KBM-7 (cell line): ENCODE measurements at regions not wholly inside any gene's neighbourhood (a gene's known extent, or its start where the extent isn't known, plus 50 kb on each side); places are given as distances from the start of the nearest gene placed in this dataset.
A peak's percentile ranks its signal among the peaks of the same experiment; 100 is the strongest.

ENCODE experiments used
- DNase-seq: peaks from one replicate; pipeline ENCODE4 v3.0.0-alpha.2; 2015
- in situ Hi-C: fragments of 300-500 bp; cut with MboI; formaldehyde crosslinking; loops from 2 replicates; pipeline ENCODE4 v1.14.3; 2020; ENCODE audit warnings: low sequenced_read_pairs, low pct_unique_long_range_greater_than_20kb, mixed read lengths

DNA sequence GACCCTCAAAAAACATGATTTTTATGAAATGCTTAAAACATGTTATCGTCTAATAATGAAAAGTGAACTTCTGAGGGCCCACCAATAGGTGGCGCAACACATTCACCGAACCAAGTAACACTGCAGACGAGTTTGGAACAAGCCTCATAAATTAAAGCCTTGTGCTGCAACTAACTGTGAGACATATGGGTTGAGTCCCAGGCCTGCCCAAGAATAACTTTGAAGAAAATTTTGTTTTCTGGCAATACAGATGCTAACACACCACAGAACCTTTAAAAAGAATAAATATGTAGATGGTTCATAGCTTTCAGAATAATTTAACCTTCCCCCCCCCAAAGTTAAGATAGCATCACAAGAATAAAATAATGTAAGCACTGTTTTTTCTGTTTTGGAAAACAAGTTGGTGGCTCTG, 285.9 kb downstream of the RNF144A start:
- in situ Hi-C loops = no loop called here

DNA sequence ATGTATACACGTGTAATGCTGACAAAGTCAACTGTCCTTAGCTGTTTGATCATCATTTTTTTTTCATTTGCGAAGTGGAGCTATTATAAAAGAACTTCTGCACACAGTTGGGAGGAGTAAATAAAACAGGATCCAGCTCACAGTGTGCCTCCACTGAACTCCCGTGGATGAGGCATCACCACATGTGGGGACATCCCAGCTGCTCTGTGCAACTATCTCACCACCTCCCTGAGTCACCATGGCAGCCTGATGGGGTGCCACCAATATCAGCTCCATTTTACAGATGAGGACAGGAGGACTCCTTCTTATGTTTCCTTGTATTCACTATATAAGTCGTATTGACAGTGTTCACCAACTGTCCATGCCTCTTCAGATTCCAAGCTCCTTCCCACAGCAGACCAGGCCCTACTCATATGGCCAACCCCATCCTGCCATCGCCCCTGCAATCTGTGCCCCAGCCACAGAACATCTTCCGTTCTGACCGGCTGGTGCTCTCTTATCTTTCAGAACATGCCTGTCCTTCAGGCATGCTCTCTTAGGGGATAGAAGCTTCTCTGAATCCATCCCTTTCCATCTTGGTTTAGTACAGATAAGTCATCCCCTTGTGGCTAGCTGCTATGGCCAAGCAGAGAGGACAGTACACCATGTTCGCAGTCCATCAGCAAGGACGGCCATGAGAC, 288.1 kb downstream of the RNF144A start:
- DNase-seq = no peak
- in situ Hi-C loops = no loop called here

More for the DNA sequence above, 285.9 kb downstream of the RNF144A start:
- peak; percentile 48 for DNase-seq

- DNase-seq = no peak
- in situ Hi-C loops = no loop called here
Measured at GRCh38 chr2:7206111-7206810, 289.0 kb downstream of the RNF144A start.

GRCh38 chr2:7207631-7208030, 290.4 kb downstream of the RNF144A start:
- no peak for DNase-seq
- in situ Hi-C loops = no loop called here

GRCh38 chr2:7209757-7210555, 292.7 kb downstream of the RNF144A start:
- in situ Hi-C loops = no loop called here
- DNase-seq = no peak

DNA sequence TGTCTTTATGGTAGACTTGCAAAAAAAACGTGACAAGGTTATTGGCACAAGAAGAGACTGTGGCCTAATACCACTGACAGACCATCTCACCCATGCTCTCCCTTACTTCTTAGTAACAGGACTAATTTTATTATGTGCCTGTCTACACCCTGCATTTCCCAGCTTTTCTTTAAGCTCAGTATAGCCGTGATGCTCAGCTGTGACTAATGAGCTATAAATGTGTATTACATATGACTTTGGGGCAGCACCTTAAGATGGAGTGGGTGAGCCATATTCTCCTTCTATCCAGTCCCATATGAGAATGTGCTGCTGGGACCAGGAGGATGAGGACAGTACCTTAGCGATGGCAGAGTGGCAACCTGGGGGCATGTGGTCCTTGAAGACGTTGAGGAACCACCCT, 293.5 kb downstream of the RNF144A start:
- in situ Hi-C loops = no loop called here
- DNase-seq = no peak

DNA sequence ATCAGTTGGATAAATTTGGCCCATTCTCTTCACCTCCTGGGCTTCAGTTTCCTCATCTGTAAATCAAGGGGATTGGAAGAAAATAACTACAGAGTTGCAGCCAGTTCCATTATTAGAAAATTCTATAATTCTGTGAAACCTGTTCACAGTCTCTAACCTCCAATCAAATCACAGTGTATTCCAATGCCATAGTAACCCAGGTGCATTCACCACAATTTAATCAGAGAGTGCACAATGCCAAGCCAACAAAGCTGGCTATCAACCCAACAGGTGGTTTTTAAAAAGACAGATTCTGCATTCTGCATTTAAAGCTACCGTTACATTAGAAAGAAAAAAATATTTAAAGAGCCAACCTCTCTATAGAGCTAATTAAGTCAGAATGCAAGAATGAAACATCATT, 308.6 kb downstream of the RNF144A start:
- in situ Hi-C loops = no loop called here
- no peak for DNase-seq

DNA sequence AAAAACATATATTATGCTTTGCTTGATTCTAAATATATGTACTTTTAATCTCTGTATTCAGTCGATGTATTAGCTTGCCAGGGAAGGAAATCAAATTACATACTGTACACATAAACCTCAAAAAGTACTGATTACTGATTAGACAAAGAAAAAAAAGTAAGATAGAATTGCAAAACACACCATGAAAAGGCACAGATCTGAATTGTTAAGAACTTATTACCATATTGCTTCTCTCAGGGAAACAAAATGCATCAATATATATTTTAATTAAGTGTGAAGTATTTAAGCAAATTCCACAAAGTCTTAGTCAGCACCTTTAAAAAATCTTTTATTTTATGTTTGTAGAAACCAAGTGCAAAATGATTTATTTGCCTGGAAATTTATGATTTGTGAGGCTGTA, 309.3 kb downstream of the RNF144A start:
- in situ Hi-C loops = no loop called here
- no peak for DNase-seq

GRCh38 chr2:7233126-7233525, 315.9 kb downstream of the RNF144A start:
- in situ Hi-C loops = no loop called here

GRCh38 chr2:7237466-7237865, 320.3 kb downstream of the RNF144A start:
- in situ Hi-C loops = no loop called here
- no peak for DNase-seq

More at GRCh38 chr2:7233126-7233525, 315.9 kb downstream of the RNF144A start:
- DNase-seq = no peak

- DNase-seq = no peak
- in situ Hi-C loops = no loop called here
Measured at GRCh38 chr2:7239078-7239477, 321.9 kb downstream of the RNF144A start.

DNA sequence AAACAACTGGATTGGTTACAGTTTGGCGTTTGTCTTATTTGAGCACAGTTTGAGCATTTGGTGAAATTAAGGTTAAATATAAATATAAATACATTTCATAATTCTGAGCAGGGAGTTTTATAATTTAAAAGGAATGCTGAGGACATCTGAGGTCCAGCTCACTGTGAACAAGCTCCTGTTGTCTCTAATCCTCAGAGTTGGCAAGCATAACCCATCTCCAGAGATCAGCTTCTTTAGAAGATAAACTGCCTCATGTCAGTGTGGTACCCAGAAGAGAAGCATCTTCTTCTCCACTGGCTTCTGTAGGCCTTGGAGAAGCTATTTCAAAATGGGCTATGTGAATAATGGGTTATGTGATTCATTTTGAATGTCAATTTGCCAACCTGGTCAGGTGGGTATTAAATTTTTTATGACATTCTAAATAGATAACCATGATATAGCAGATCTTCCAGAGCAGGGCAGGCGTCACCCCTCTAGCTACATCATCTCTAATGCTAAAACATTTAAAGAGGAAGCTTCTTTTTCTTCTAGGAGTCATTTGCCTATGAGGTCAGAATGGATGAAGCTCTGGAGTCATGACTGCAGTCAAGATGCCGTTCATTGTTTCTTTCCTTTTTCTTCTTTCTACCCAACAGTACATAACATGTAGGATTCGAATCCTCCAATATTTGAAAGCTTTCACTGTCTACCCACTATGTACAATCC, 324.0 kb downstream of the RNF144A start:
- no peak for DNase-seq
- in situ Hi-C loops = no loop called here

GRCh38 chr2:7242189-7242867, 325.1 kb downstream of the RNF144A start:
- DNase-seq = peak; percentile 8

GRCh38 chr2:7243276-7243675, 326.1 kb downstream of the RNF144A start:
- in situ Hi-C loops = no loop called here
- no peak for DNase-seq

More at GRCh38 chr2:7242189-7242867, 325.1 kb downstream of the RNF144A start:
- in situ Hi-C loops = no loop called here

DNA sequence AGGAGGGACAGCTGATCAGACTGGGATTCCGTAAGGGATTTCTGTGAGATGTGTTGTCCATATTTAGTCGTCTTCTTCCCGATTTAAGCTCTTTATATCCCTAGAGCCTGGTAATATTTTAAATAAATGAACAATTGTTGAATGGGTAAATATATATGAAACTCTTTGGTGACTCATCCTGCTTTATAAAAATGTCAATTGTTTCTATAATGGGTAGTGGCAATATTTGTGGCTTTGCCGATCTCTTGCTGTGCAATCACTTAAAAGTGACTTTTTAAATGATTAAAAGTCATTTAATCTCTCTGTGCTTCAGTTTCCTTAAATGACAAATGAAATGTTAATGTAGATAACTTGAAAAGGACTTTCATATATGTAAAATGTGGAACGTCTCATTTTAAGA, 339.2 kb downstream of the RNF144A start:
- in situ Hi-C loops = no loop called here
- no peak for DNase-seq

DNA sequence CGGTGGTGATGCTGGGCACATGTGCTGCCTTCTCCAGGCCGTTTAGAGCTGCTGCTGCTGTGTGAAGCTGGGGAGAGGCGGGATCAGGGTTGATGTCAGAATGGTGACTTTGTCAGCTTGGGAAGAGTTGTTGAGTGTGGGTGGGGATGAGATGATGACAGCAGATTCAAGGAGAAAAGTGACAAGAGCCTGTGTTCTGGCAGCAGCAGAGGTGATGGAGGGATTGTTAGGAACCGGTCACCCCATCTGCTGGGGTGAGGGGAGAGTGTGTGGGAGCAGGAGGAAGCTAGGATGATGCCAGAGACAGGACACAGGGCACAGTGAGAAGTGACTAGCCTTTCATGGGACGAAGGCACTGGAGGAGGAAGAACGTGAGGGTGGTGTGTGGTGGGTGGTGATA, 345.5 kb downstream of the RNF144A start:
- no peak for DNase-seq
- in situ Hi-C loops = no loop called here

GRCh38 chr2:7264791-7265190, 347.6 kb downstream of the RNF144A start:
- no peak for DNase-seq
- in situ Hi-C loops = no loop called here

GRCh38 chr2:7265286-7265685, 348.1 kb downstream of the RNF144A start:
- in situ Hi-C loops = no loop called here
- DNase-seq = no peak

- in situ Hi-C loops = no loop called here
- DNase-seq = no peak
Measured at GRCh38 chr2:7269106-7269643, 352.0 kb downstream of the RNF144A start.
